Cardiac septum (tissue), 1 donor: ENCODE measurements at regions not wholly inside any gene's neighbourhood (a gene's known extent, or its start where the extent isn't known, plus 50 kb on each side); places are given as distances from the start of the nearest gene placed in this dataset.

Source experiments
- DNase-seq: peaks from one replicate; pipeline ENCODE4 v3.0.0-alpha.2; 2020; ENCODE audit warnings: low spot score
- intact Hi-C: fragments of 100-400 bp; cut with DNase I; formaldehyde crosslinking; loops from one replicate; pipeline ENCODE4 v1.14.0; 2022
- donor health status: DM: no; HTN: no; CAD: no.

- intact Hi-C loops = no loop called here
- no peak for DNase-seq
Measured at GRCh38 chr5:14056039-14056438, 87.1 kb upstream of the TRIO start.

- DNase-seq = no peak
- intact Hi-C loops = no loop called here
Measured at GRCh38 chr5:14054965-14055963, 87.9 kb upstream of the TRIO start.

- intact Hi-C loops = no loop called here
Measured at GRCh38 chr5:14054111-14054854, 88.9 kb upstream of the TRIO start.

GRCh38 chr5:14050821-14051220, 92.3 kb upstream of the TRIO start:
- DNase-seq = no peak
- intact Hi-C loops = no loop called here

More at GRCh38 chr5:14054111-14054854, 88.9 kb upstream of the TRIO start:
- no peak for DNase-seq

GRCh38 chr5:14048434-14048833, 94.7 kb upstream of the TRIO start:
- intact Hi-C loops = no loop called here

GRCh38 chr5:14041528-14042192, 97.2 kb upstream of the DNAH5 start:
- intact Hi-C loops = no loop called here
- DNase-seq = no peak

More at GRCh38 chr5:14048434-14048833, 94.7 kb upstream of the TRIO start:
- DNase-seq = no peak

- DNase-seq = no peak
- intact Hi-C loops = no loop called here
Measured at GRCh38 chr5:14040542-14040941, 96.1 kb upstream of the DNAH5 start.

GRCh38 chr5:14039576-14039975, 95.1 kb upstream of the DNAH5 start:
- intact Hi-C loops = no loop called here
- no peak for DNase-seq

- intact Hi-C loops = no loop called here
- no peak for DNase-seq
Measured at GRCh38 chr5:14039063-14039462, 94.6 kb upstream of the DNAH5 start.

- intact Hi-C loops = no loop called here
- no peak for DNase-seq
Measured at GRCh38 chr5:14038341-14038959, 94.0 kb upstream of the DNAH5 start.

- intact Hi-C loops = no loop called here
Measured at GRCh38 chr5:14036947-14037346, 92.5 kb upstream of the DNAH5 start.

GRCh38 chr5:14036514-14036913, 92.0 kb upstream of the DNAH5 start:
- intact Hi-C loops = no loop called here
- no peak for DNase-seq

More at GRCh38 chr5:14036947-14037346, 92.5 kb upstream of the DNAH5 start:
- no peak for DNase-seq

- DNase-seq = no peak
- intact Hi-C loops = no loop called here
Measured at GRCh38 chr5:14035859-14036503, 91.5 kb upstream of the DNAH5 start.

- DNase-seq = no peak
- intact Hi-C loops = no loop called here
Measured at GRCh38 chr5:14034963-14035362, 90.5 kb upstream of the DNAH5 start.

GRCh38 chr5:14032918-14033317, 88.4 kb upstream of the DNAH5 start:
- intact Hi-C loops = no loop called here
- no peak for DNase-seq

GRCh38 chr5:14028938-14029584, 84.6 kb upstream of the DNAH5 start:
- intact Hi-C loops = no loop called here

GRCh38 chr5:14028188-14028587, 83.7 kb upstream of the DNAH5 start:
- intact Hi-C loops = no loop called here
- no peak for DNase-seq

More at GRCh38 chr5:14028938-14029584, 84.6 kb upstream of the DNAH5 start:
- DNase-seq = no peak

GRCh38 chr5:14025569-14026286, 81.2 kb upstream of the DNAH5 start:
- intact Hi-C loops = no loop called here
- no peak for DNase-seq
